T follicular helper cell (primary cell): ENCODE measurements at regions not wholly inside any gene's neighbourhood (a gene's known extent, or its start where the extent isn't known, plus 50 kb on each side); places are given as distances from the start of the nearest gene placed in this dataset.
"Not testable (repeated sequence)": the region's sequence is repeated elsewhere in the genome, so short reads cannot be mapped to it uniquely, and the experiment has no call there.

Source experiments
- DNase-seq: peaks from one replicate; pipeline ENCODE4 v3.0.0-alpha.2; 2020; ENCODE audit warnings: low read depth

DNA sequence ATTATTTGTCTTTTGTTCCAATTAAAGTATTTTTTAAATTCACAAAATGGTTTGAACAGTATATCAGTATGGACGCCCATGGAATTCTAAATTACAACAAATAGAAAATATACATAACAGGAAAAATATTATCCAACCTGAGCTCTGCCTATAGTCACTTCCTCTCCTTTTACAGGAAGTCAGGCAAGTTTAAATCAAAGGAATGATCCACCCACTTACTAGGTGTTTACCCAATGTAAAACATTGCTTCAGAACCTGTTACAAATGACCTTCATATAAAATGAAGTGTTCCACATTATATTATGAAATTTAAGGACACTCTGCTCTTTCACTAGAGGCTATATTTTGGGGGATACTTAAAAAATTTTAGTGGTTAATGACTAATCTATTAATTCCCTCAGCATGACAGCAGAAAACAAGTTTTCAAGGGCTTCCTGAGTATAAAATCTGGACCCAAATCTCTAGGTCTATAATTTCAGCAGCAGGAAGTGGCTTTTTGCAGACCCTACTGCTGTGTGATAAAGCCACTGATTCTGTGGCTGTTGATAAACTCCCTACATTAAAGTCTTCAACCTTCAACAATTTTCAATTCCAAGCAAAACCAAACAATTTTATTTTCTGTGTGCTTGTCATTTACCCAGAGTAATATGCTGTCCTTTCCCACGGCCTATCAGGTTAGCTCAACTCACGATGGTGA, 722.6 kb downstream of the GATA3 start:
- DNase-seq: no peak

DNA sequence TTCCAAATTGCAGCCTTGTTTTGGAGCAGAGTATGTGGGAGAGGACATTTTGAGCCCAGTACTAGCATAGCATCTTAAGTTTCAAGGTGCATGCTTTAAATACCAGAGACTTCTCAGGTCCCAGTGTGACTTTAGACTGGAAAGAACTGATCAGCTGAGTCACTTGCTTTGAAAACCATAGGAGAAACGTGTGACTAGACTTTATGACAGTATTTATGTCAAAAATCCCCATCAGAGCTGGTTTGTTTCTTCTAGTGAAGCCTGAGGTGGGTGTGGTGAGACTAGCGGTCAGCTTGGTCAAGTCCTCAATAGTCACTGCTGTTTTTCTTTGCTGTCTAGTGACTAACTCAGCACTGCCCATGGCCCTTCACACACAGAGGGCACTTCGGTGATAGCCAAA, 724.2 kb downstream of the GATA3 start:
- DNase-seq: no peak

- no peak for DNase-seq
These were observed 733.2 kb downstream of the GATA3 start for GRCh38 chr10:8787649-8788048.

DNA sequence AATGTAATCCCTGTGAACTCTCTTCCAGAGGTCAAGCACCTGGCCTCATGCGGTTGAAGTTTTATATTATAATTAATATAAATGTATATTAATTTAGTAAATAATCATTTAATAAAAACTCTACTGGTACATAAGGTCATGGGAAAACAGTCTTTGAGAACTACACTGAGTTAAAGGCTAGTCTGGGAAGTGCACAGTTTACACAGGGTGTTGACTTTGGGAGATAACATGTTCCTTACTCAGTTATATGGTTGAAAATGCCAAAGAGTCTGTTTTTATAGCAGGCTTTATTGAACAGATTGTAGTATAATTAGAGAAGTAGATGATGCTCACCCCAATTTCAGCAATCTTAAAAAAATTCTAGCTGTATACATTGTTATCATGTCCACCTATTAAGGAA, 735.9 kb downstream of the GATA3 start:
- no peak for DNase-seq

GRCh38 chr10:8794860-8795259, 740.4 kb downstream of the GATA3 start:
- DNase-seq: no peak

DNA sequence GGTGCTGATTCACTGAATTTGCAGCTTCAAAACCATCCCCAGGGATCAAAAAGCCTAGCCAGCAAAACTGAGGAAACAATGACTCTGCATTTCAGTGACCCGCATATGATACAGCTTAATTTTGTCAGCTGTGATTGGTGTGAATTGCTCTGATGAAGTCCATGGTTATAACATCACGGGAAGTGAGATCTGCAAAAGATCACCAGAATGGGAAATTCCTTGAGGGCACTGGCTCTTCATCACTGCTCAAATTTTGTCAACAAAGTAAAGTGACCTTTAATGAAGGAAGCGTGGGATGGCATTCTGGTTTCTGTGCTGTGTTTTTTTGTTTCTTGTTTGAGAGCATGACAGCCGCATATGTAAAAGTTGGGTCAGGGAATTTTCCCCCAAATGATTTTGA, 745.9 kb downstream of the GATA3 start:
- DNase-seq: no peak

DNA sequence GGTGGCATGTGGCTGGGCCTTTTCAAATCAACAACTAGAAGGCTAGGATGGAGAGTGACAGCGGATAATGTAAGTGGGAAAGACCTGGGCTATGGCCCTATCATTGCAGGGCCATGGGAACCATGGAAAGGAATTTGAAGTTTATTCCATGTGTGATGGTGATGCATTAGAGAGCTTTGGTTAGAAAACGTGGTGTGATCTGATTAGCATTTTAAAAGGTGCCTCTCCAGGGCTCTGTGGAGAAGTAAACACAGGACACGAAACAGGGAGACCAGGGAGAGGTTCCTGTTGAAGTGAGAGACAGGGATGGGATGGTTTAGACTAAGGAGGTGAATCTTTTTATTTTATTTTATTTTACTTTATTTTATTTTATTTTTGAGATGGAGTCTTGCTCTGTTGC, 749.5 kb downstream of the GATA3 start:
- no peak for DNase-seq

DNA sequence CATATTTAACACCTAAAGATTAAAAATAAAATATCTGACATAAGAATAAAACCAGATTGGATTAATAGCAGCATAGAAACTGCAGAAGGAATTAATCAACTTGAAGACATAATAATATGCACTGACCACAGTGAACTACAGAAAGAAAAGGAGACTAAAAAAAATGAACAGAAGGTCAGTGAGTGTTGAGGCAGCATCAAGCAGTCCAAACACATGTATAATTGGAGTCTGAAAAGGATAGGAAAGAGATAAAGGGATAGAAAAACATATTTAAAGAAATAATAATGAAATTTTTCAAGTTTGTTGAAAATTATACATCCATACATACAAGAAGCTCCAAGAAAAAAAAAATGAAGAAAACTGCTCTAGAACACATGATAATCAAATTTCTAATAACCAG, 756.2 kb downstream of the GATA3 start:
- no peak for DNase-seq

- no peak for DNase-seq
These were observed 756.7 kb downstream of the GATA3 start for GRCh38 chr10:8811201-8811600.

- DNase-seq: no peak
These were observed 761.5 kb downstream of the GATA3 start for GRCh38 chr10:8815969-8816368.

- DNase-seq: no peak
These were observed 762.8 kb downstream of the GATA3 start for GRCh38 chr10:8817299-8817698.

- DNase-seq: no peak
These were observed 771.1 kb downstream of the GATA3 start for GRCh38 chr10:8825611-8826010.

DNA sequence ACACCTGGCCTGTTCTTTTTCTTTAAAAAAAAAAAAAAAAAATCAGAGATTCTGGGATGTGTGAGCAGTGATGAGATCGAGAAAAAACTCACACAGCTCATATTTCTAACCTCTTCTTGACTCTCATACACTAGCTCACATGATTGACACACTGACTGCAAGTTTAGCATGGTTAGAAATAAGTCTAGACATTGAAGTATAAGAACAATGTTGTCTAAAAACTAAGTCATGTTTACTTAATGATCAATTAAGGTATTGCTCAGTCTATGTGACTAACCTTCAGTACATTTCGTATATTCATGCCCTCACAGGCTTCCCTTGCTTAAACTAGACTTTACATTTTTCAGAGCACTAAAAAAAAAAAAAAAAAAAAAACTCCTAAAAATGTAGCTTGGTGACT, 775.1 kb downstream of the GATA3 start:
- DNase-seq: no peak

- no peak for DNase-seq
These were observed 775.6 kb downstream of the GATA3 start for GRCh38 chr10:8830048-8830447.

DNA sequence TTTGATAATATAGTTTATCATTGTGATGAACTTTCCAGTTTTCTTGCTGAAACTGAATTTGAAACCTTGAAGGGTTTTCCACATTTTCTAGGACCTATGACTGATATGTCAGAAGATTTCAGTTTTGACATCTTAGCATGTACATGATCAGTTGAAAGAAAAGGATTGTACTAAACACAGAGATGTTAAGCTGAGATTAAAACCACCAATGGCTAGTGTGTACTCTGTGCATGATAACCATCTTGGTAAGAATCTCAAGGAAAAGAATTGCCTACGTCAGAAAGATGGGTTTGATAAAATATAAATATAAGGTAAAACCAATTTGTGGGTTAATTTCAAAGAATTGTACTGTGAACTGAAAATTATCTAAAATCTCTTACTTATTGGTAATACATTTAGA, 776.4 kb downstream of the GATA3 start:
- no peak for DNase-seq

DNA sequence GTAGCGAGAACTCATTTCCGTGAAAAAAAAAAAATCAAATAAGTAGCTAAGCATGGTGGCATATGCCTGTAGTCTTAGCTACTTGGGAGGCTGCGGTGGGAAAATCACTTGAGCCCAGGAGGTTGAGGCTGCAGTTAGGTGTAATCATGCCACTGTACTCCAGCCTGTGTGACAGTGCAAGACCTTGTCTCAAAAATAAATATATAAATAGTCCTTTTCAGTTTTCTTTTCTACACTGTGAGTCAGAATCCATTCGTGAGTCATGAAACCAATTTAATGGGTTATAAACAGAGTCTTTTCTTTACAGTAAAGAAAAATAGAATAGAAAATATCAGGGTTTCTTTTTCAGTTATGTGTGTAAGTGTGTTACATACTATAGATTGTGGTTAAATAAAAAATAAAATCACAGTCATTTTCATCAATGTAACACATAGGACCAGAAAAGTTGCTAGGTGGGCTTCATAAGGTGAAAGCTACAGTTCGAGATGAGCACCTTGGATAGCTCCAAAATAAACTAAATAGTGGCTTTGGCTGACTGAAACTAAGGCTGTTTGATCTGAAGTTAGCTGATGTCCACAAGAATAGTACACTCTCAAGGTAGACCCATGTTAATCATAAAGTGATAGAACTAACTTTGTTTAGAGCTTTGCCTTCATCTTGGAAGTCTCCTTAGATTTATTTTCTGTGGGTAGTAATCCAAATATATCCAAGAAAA, 781.1 kb downstream of the GATA3 start:
- no peak for DNase-seq

DNA sequence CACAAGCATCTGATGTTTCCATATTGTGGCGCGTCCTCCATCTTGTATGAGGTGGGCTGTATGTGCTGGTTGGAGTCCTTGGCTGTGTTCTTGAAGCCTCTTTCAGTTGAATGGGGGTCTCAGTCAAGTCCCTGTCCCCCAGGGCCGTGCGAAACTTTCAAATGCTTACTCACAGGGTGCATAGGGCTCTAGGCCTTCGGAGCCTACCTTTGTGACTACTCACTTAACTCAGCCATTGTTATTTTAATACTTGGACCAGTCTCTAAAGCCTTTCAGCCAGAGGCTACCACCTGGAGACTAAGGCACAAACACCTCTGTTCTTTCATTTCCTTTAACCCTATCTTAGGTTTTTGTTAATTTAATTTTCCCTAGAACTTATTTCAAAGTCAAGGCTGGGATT, 785.9 kb downstream of the GATA3 start:
- no peak for DNase-seq

DNA sequence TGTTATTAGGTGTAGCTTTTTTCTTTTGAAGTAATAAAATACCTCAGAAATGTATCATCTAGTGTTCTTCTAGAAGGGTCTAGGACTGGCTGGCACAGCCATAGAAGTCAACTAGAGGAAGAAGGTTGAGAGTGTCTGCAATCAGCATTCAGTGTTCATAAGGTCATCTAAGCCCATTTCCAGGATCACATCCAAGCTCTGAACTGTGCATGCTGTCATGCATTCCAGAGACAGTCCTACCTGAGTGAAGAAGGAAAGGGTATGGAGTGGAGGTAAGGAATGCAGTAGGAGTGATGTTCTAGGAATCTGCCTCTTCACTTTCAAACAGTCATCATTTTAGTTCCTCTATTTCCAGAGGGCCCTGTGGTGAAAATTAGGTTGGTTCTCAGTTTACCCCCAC, 789.7 kb downstream of the GATA3 start:
- no peak for DNase-seq

- DNase-seq: no peak
These were observed 798.1 kb downstream of the GATA3 start for GRCh38 chr10:8852546-8852945.

DNA sequence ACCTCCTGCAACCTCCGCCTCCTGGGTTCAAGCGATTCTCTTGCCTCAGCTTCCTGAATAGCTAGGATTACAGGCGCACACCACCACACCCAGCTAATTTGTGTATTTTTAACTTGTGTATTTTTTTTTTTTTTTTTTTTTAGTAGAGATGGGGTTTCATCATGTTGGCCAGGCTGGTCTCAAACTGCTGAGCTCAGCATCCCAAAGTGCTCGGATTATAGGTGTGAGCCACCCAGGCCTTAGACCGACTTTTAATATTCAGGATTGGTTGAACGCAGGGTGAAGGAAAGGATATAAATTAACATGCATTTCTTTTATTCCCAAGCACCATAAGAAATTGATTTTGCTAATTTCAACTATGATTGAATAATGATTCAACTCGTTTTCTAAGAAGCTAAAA, 798.6 kb downstream of the GATA3 start:
- no peak for DNase-seq

DNA sequence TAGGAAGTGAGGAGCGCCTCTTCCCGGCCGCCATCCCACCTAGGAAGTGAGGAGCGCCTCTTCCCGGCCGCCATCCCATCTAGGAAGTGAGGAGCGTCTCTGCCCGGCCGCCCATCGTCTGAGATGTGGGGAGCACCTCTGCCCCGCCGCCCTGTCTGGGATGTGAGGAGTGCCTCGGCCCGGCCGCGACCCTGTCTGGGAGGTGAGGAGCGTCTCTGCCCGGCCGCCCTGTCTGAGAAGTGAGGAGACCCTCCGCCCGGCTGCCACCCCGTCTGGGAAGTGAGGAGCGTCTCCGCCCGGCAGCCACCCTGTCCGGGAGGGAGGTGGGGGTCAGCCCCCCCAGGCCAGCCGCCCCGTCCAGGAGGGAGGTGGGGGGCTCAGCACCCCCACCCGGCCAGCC, 814.4 kb downstream of the GATA3 start:
- not testable (repeated sequence) for DNase-seq

DNA sequence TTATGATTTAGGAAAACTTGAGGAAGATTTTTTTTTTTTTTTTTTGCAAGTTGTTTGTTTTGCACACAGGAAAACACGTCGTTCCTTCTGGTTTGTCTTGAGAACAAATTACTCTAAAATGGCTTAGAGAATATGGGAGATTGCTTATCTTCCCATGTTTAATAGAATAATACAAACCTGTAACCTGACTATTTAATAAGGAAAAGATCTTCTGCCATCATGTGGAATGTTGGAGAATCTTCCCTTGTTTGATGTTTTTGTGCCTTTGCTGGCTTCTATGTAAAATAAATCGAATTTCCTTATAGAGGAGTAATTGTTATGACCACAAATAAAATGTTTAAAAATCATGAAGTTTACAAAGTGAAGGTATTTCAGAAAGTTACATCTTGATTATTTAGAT, 818.8 kb downstream of the GATA3 start:
- DNase-seq: no peak

DNA sequence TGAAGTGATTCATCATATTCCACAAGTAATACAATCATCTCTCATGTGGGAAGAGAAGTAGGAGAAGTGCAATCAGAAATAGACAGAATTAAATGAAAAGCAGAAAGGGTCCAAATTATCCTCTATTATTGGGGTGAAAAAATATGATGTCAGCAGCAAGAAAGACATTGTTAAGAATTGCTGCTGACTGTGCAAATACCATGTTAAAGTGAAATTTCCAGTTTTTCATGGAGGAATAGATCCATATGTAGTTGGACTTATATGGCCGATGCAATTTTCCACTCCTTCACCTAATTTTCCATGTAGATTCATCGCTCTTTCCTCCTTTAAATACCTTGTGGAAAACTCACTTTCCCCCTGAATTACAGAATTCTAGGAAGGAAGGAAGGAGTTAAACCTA, 819.8 kb downstream of the GATA3 start:
- no peak for DNase-seq

GRCh38 chr10:8874972-8875371, 820.5 kb downstream of the GATA3 start:
- DNase-seq: no peak
